Activated T-cell treated with anti-CD3 and anti-CD28 coated beads, Interleukin-2, amount 50 U/mL, for 72 hours (primary cell): ENCODE measurements at regions not wholly inside any gene's neighbourhood (a gene's known extent, or its start where the extent isn't known, plus 50 kb on each side); places are given as distances from the start of the nearest gene placed in this dataset.

ENCODE experiments used
- ATAC-seq, 2 donors: fragments of 150-1000 bp; cut with Tn5 transposase; replicated peaks in 1 of 2; 2 replicates each; pipeline ENCODE4 v1.10.0; 2021; ENCODE audit warnings: moderate library complexity in 2 of 2, mild to moderate bottlenecking in 1 of 2
- DNase-seq, 2 donors: peaks; one replicate each; pipeline ENCODE4 v3.0.0; 2021 to 2022; ENCODE audit warnings: mixed read lengths in 1 of 2
- H3K27ac Mint-ChIP-seq: one replicate; pipeline ENCODE4 v1.8.0; 2022; ENCODE audit warnings: mild to moderate bottlenecking, moderate library complexity, mixed read lengths
- H3K27me3 Mint-ChIP-seq: one replicate; pipeline ENCODE4 v1.8.0; 2022; ENCODE audit warnings: low read depth, mixed read lengths
- H3K36me3 Mint-ChIP-seq, 2 donors: one replicate each; pipeline ENCODE4 v1.8.0; 2022; ENCODE audit warnings: mixed read lengths in 2 of 2, mild to moderate bottlenecking in 1 of 2; ENCODE audit not compliant: insufficient read depth in 2 of 2
- H3K4me1 Mint-ChIP-seq: one replicate; pipeline ENCODE4 v1.8.0; 2022; ENCODE audit warnings: low read depth, mixed read lengths
- H3K4me3 Mint-ChIP-seq, 2 donors: one replicate each; pipeline ENCODE4 v1.8.0; 2022; ENCODE audit warnings: mild to moderate bottlenecking in 2 of 2, mixed read lengths in 2 of 2, moderate library complexity in 2 of 2
- H3K9me3 Mint-ChIP-seq, 2 donors: one replicate each; pipeline ENCODE4 v1.8.0; 2022; ENCODE audit warnings: mixed read lengths in 2 of 2

DNA sequence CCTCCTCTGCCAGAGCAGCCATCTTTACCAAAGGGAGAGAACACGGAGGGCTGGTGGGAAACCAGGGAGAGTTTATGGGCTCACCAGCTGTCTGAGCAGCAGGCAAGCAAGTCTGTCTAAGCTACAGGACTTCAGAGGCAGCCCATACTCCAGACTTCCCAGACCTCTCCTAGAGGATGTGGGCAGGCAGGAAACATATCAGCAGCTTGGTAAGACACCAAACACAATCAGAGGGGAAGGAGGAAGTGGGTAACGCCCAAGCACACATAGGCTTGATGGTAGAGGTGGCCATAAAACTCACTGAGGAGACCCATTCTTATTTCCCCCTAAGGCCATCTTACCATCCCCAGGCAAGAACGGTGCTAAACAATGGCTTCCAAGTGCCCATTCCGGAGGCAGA, 143.1 kb upstream of the ARID1B start:
- Mint-ChIP-seq H3K36me3 (no peaks in the 10 kb centered on the region), H3K9me3 (peaks cover 0 to 5% of the 10 kb centered on the region in 2 donors), H3K4me1 (peaks cover 17% of the 10 kb centered on the region), H3K27ac (no peak overlapping the region), H3K4me3 (no peak overlapping the region), H3K27me3 (no peaks in the 10 kb centered on the region)
- ATAC-seq = no peak
- no peak for DNase-seq

DNA sequence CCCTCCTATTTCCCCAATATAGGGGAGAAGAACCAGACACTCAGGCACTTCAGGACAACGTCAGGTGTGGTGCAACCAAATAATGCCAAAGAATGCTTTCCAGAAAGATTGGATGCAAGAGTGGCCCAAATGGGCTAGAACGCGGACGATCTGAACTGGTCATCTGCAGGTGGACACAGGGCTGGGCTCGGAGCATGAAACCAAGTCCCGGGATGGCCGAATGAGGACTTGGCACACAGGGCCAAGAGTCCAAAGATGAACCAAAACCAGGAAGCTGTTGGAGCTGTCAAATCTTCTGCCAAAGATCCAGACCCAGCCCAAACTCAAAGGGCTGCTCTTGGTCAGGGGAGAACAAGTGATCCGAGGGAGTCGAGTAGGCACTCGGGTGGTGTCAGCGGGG, 143.9 kb upstream of the ARID1B start:
- Mint-ChIP-seq H3K27ac (no peak overlapping the region), H3K36me3 (no peaks in the 10 kb centered on the region), H3K27me3 (no peaks in the 10 kb centered on the region), H3K4me1 (peaks cover 17% of the 10 kb centered on the region), H3K9me3 (peaks cover 0 to 3% of the 10 kb centered on the region in 2 donors), H3K4me3 (no peak overlapping the region)
- ATAC-seq (no peak), DNase-seq (no peak)

DNA sequence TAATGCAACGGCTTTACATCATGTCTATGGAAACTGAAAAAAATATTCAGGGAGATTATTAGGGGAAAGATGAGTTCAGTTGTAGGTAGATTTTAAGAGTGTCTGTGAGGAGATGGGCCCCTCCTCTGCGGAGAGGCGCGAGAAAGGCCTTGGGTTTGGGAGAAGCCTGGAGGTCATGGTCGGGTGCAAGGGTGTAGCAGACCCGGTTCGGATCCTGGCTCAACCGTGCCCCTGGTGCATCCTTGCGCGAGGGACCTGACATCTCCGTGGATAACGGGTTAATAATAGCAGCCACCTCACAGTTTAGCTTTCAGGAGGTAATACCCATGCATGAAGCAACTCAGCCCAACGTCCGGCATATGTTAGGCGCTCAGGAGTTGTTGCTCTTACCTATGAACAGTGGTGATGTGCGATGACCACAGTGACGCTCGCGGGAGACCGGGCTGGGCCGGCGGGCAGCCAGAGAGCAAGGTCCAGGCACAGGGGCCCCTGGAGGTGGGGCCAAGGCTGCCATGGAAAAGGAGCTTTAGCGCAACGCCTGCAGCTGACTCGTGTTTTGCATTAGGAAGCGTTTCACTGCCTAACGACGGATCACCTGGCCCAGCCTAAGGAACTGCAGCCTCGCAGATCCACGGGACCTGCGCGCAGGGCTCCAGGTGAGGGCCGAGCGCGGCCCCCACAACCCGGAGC, 146.4 kb upstream of the ARID1B start:
- H3K4me3 Mint-ChIP-seq = no peak overlapping the region
- ATAC-seq (no peak), DNase-seq (no peak)
- no peaks in the 10 kb centered on the region for H3K27me3 Mint-ChIP-seq
- no peak overlapping the region for H3K27ac Mint-ChIP-seq
- H3K4me1 Mint-ChIP-seq = peaks cover 17% of the 10 kb centered on the region
- H3K36me3 Mint-ChIP-seq = no peaks in the 10 kb centered on the region
- H3K9me3 Mint-ChIP-seq = peaks cover 0 to 3% of the 10 kb centered on the region in 2 donors

DNA sequence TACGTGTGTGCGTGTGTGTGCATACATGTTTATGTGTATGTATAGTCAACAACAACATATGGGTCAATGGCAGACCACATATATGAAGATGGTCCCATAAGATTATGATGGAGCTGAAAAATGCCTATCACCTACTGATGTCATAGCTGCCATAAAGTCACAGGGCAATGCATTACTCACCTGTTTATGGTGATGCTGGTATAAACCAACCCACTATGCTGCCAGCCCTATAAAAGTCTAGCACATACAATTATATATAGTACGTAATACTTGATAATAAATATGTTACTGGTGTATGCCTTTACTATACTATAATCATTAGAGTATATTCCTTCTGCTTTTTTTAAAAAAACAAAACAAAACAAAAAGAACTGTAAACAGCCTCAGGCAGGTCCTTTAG, 148.4 kb upstream of the ARID1B start:
- no peak for ATAC-seq
- Mint-ChIP-seq H3K36me3 (no peaks in the 10 kb centered on the region), H3K4me1 (peaks cover under 1% of the 10 kb centered on the region), H3K9me3 (no peaks in the 10 kb centered on the region), H3K4me3 (no peak overlapping the region), H3K27ac (no peak overlapping the region), H3K27me3 (no peaks in the 10 kb centered on the region)
- DNase-seq = no peak

GRCh38 chr6:156627524-156627923, 149.7 kb upstream of the ARID1B start:
- Mint-ChIP-seq H3K27me3 (no peaks in the 10 kb centered on the region), H3K4me1 (no peaks in the 10 kb centered on the region), H3K4me3 (no peak overlapping the region), H3K36me3 (no peaks in the 10 kb centered on the region), H3K27ac (no peak overlapping the region), H3K9me3 (no peaks in the 10 kb centered on the region)
- no peak for DNase-seq
- no peak for ATAC-seq

GRCh38 chr6:156622185-156622584, 155.0 kb upstream of the ARID1B start:
- Mint-ChIP-seq H3K4me1 (no peaks in the 10 kb centered on the region), H3K27ac (no peak overlapping the region), H3K36me3 (no peaks in the 10 kb centered on the region), H3K4me3 (no peak overlapping the region), H3K27me3 (no peaks in the 10 kb centered on the region), H3K9me3 (no peaks in the 10 kb centered on the region)
- DNase-seq = no peak
- ATAC-seq = no peak

DNA sequence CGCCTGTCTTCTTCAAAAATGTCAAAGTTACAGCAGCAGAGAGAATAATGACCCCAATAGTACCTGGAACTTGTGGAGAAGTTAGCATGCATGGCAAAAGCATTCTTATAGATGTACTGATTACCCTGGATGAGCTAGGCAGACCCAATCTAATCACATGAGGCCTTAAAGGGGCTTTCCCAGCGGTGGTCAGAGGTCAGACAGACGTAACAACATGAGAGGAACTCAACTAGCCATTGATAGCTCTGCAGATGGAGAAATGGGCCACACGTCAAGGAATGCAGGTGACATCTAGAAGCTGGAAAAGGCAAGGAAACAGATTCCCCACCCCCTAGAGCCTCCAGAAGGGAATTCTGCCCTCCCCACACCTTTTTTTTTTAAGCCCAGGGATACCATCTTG, 156.8 kb upstream of the ARID1B start:
- no peak overlapping the region for H3K27ac Mint-ChIP-seq
- DNase-seq (no peak), ATAC-seq (no peak)
- H3K4me3 Mint-ChIP-seq = no peak overlapping the region
- H3K4me1 Mint-ChIP-seq = no peaks in the 10 kb centered on the region
- H3K36me3 Mint-ChIP-seq = no peaks in the 10 kb centered on the region
- H3K9me3 Mint-ChIP-seq = no peaks in the 10 kb centered on the region
- H3K27me3 Mint-ChIP-seq = no peaks in the 10 kb centered on the region

DNA sequence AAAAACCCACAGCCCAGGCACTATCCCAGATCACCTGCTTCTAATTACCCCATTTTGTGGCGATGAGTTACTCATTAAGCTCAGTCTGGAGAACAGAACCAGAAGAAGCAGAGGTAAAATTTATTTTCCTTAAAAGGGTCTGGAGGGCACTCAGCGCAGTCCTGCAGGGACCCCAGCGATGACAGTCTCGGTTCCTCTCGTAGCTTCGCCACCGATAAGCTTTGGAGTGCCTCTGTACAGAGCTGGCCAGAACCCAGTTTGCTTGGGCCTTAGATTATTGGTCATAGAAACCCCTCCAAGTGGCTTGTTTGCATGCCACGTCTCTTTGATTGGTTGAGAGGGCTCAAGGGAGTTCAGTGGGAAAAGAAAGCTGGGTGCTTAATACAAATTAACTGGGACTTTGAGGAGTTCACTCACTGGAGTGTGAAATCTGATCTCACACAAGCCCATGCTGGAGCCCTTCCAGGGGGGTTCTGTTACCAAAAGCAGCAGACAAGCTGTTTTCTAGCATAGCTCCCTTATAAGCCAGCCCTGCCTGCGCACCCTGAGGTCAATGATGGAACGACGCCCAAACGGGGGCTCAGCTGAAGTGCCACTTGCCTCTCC, 158.5 kb upstream of the ARID1B start:
- no peak overlapping the region for H3K27ac Mint-ChIP-seq
- H3K9me3 Mint-ChIP-seq = peaks cover 1 to 2% of the 10 kb centered on the region in 2 donors
- peaks cover 3 to 6% of the 10 kb centered on the region in 2 donors for H3K36me3 Mint-ChIP-seq

DNA sequence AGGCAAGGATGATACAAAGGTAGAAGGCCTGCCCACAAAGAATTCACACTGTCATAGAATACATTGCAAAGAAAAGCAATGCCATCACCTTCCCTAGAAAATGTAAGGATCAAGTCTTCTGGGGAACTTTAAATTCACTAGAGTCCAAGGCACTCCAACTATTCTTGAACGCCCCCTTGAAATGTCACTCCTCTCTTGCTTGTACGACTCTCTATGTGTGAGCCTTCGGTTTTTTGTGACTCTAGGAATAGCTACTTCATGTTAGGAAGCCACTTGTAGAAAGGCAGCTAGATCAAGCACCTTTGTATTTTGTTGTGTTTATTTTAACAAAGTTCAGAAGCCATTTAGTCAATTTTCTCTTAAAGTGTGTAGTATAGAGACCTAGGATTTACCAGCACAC, 159.2 kb upstream of the ARID1B start:
- peaks cover 6% of the 10 kb centered on the region in 2 donors for H3K36me3 Mint-ChIP-seq
- H3K9me3 Mint-ChIP-seq = peaks cover 1 to 6% of the 10 kb centered on the region in 2 donors
- H3K4me3 Mint-ChIP-seq = no peak overlapping the region
- H3K27me3 Mint-ChIP-seq = no peaks in the 10 kb centered on the region
- H3K27ac Mint-ChIP-seq = no peak overlapping the region
- DNase-seq (no peak), ATAC-seq (no peak)
- H3K4me1 Mint-ChIP-seq = no peaks in the 10 kb centered on the region

More for the DNA sequence above, 158.5 kb upstream of the ARID1B start:
- Mint-ChIP-seq H3K4me1 (no peaks in the 10 kb centered on the region), H3K27me3 (no peaks in the 10 kb centered on the region), H3K4me3 (no peak overlapping the region)
- DNase-seq = no peak
- no peak for ATAC-seq

- H3K27ac Mint-ChIP-seq = no peak overlapping the region
- DNase-seq = no peak
- H3K4me3 Mint-ChIP-seq = no peak overlapping the region
- no peak for ATAC-seq
- H3K36me3 Mint-ChIP-seq = peaks cover 8 to 10% of the 10 kb centered on the region in 2 donors
- no peaks in the 10 kb centered on the region for H3K4me1 Mint-ChIP-seq
- peaks cover 3 to 8% of the 10 kb centered on the region in 2 donors for H3K9me3 Mint-ChIP-seq
- no peaks in the 10 kb centered on the region for H3K27me3 Mint-ChIP-seq
Measured at GRCh38 chr6:156617376-156617775, 159.8 kb upstream of the ARID1B start.

DNA sequence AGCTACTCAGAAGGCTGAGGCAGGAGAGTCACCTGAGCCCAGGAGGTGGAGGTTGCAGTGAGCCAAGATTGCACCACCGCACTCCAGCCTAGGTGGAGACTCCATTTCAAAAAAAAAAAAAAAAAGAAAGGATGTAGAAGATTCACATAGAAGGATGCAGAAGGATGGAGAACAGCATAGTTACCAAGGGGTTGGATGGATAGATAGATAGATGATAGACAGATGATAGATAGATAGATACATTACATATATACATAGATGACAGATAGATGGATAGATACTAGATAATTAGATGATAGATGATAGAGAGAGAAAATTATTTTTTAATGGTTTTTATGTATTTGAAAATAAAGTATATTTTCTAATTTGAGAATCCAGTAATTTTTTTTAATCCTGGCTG, 160.7 kb upstream of the ARID1B start:
- Mint-ChIP-seq H3K27me3 (no peaks in the 10 kb centered on the region), H3K4me3 (no peak overlapping the region), H3K27ac (no peak overlapping the region), H3K4me1 (no peaks in the 10 kb centered on the region), H3K9me3 (peaks cover 7 to 12% of the 10 kb centered on the region in 2 donors), H3K36me3 (peaks cover 10 to 14% of the 10 kb centered on the region in 2 donors)
- DNase-seq = no peak
- ATAC-seq = no peak

DNA sequence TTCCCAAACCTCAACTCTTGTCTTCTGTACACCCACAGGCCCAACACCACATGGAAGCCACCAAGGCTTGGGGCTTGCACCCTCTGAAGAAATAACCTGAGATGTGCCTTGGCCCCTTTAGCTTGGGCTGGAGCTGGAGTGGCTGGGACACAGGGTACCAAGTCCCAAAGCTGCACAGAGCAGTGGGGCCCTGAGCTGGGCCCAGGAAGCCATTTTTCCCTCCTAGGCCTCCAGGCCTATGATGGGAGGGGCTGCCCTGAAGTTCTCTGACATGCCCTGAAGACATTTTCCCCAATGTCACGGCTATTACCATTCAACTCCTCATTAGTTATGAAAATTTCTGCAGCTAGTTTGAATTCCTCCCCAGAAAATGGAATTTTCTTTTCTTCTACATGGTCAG, 163.2 kb upstream of the ARID1B start:
- peaks cover 10 to 14% of the 10 kb centered on the region in 2 donors for H3K36me3 Mint-ChIP-seq
- H3K4me1 Mint-ChIP-seq = no peaks in the 10 kb centered on the region
- no peak for ATAC-seq
- no peaks in the 10 kb centered on the region for H3K27me3 Mint-ChIP-seq
- no peak for DNase-seq
- H3K4me3 Mint-ChIP-seq = no peak overlapping the region
- peaks cover 7 to 12% of the 10 kb centered on the region in 2 donors for H3K9me3 Mint-ChIP-seq
- H3K27ac Mint-ChIP-seq = no peak overlapping the region

- DNase-seq = no peak
- ATAC-seq = no peak
- Mint-ChIP-seq H3K36me3 (peaks cover 10 to 14% of the 10 kb centered on the region in 2 donors), H3K27me3 (no peaks in the 10 kb centered on the region), H3K27ac (no peak overlapping the region), H3K4me3 (no peak overlapping the region), H3K9me3 (peaks cover 7 to 12% of the 10 kb centered on the region in 2 donors), H3K4me1 (no peaks in the 10 kb centered on the region)
Measured at GRCh38 chr6:156612361-156612760, 164.8 kb upstream of the ARID1B start.

DNA sequence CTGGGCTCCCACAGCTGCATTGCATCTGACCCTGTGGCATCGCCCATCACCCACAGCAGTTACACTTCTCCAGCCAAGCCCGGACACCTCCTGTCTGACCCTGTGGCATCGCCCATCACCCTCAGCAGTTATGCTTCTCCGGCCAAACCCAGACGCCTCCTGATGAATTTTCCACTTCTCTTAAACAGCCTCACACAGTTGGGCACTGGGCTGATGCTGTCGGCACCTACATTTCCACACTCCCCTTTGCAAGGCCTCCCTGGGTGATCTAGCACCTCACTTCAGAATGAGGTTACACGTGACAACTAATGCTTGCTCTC, 175.2 kb upstream of the ARID1B start:
- Mint-ChIP-seq H3K9me3 (peaks cover 2 to 4% of the 10 kb centered on the region in 2 donors), H3K4me1 (no peaks in the 10 kb centered on the region), H3K27me3 (peaks cover 24% of the 10 kb centered on the region), H3K4me3 (no peak overlapping the region), H3K36me3 (peaks cover 0 to 1% of the 10 kb centered on the region in 2 donors), H3K27ac (no peak overlapping the region)
- no peak for DNase-seq
- no peak for ATAC-seq
